Fibroblast of lung (primary cell): ENCODE measurements at regions not wholly inside any gene's neighbourhood (a gene's known extent, or its start where the extent isn't known, plus 50 kb on each side); places are given as distances from the start of the nearest gene placed in this dataset.
A peak's percentile ranks its signal among the peaks of the same experiment; 100 is the strongest.

Experiments
- DNase-seq, 2 donors: peaks; one replicate each; pipeline versions ENCODE4 v3.0.0 to v3.0.0-alpha.2; 2010; ENCODE audit warnings: low read depth in 2 of 2
- H2AFZ ChIP-seq: 2 replicates; pipeline ENCODE4 v1.5.1; 2012; ENCODE audit warnings: low read length, control low read depth, inconsistent platforms
- H3K27ac ChIP-seq: 2 replicates; pipeline ENCODE4 v1.5.1; 2011; ENCODE audit warnings: low read length, control low read depth; ENCODE audit not compliant: insufficient read depth
- H3K27me3 ChIP-seq: 2 replicates; pipeline ENCODE4 v1.5.1; 2011; ENCODE audit warnings: mild to moderate bottlenecking, low read length; ENCODE audit not compliant: control insufficient read depth, insufficient read depth
- H3K36me3 ChIP-seq: 2 replicates; pipeline ENCODE4 v1.5.1; 2011; ENCODE audit warnings: low read length; ENCODE audit not compliant: control insufficient read depth, insufficient read depth
- H3K4me1 ChIP-seq: 2 replicates; pipeline ENCODE4 v1.5.1; 2011; ENCODE audit warnings: low read length; ENCODE audit not compliant: control insufficient read depth, insufficient read depth; ENCODE audit errors: extremely low read depth
- H3K4me2 ChIP-seq: 2 replicates; pipeline ENCODE4 v1.5.1; 2011; ENCODE audit warnings: low read length, control low read depth; ENCODE audit not compliant: insufficient read depth; ENCODE audit errors: extremely low read depth
- H3K4me3 ChIP-seq, 4 experiments: fragments of 200-600 bp in 1 of 4; sonication (generic) in 1 of 4; replicated peaks in 1 of 4; 2 replicates each; pipeline ENCODE4 v1.5.1; 2011 to 2016; ENCODE audit warnings: low read length in 4 of 4, low read depth in 3 of 4, mild to moderate bottlenecking in 3 of 4, control low read depth in 2 of 4, inconsistent platforms in 1 of 4, mixed read lengths in 1 of 4; ENCODE audit not compliant: insufficient read depth in 1 of 4; ENCODE audit errors: control extremely low read depth in 1 of 4
- H3K79me2 ChIP-seq: 2 replicates; pipeline ENCODE4 v1.5.1; 2012; ENCODE audit warnings: mild to moderate bottlenecking, low read length, inconsistent platforms; ENCODE audit not compliant: control insufficient read depth, insufficient read depth
- H3K9ac ChIP-seq: 2 replicates; pipeline ENCODE4 v1.5.1; 2011; ENCODE audit warnings: mild to moderate bottlenecking, low read length, control low read depth; ENCODE audit not compliant: insufficient read depth
- H3K9me3 ChIP-seq: 2 replicates; pipeline ENCODE4 v1.5.1; 2012; ENCODE audit warnings: low read depth, low read length; ENCODE audit not compliant: control insufficient read depth, insufficient read depth
- H4K20me1 ChIP-seq: 2 replicates; pipeline ENCODE4 v1.5.1; 2011; ENCODE audit warnings: low read length; ENCODE audit not compliant: control insufficient read depth, insufficient read depth; ENCODE audit errors: extremely low read depth
- CTCF ChIP-seq, 2 donors: IDR thresholded peaks in 1 of 2; conservative IDR thresholded peaks in 1 of 2; 1 replicate in 1 of 2; 2 replicates in 1 of 2; pipeline ENCODE4 v1.5.1; 2011 to 2012; ENCODE audit warnings: low read length in 2 of 2, control low read depth in 1 of 2, inconsistent platforms in 1 of 2, low read depth in 1 of 2, mild to moderate bottlenecking in 1 of 2
- EZH2 ChIP-seq: IDR thresholded peaks from 2 replicates; pipeline ENCODE4 v1.5.1; 2012; ENCODE audit warnings: low read length, control low read depth, mild to moderate bottlenecking; ENCODE audit errors: missing control alignments

GRCh38 chr5:74113196-74113540, 487.2 kb downstream of the ARHGEF28 start:
- Histone ChIP-seq H2AFZ (no peak overlapping the region), H3K9me3 (no peaks in the 10 kb centered on the region), H3K27ac (no peak overlapping the region), H3K27me3 (no peaks in the 10 kb centered on the region), H4K20me1 (no peaks in the 10 kb centered on the region), H3K4me2 (no peak overlapping the region), H3K79me2 (no peaks in the 10 kb centered on the region), H3K4me3 (no peak overlapping the region), H3K4me1 (no peaks in the 10 kb centered on the region), H3K9ac (no peak overlapping the region), H3K36me3 (no peaks in the 10 kb centered on the region)
- no peak for DNase-seq
- TF ChIP-seq CTCF (conservative IDR thresholded peaks at IDR 0.05 in 1 of 2, IDR thresholded peaks at IDR 0.05 in 1 of 2; ENCODE audit: low read depth in 1 of 2, low read length in 2 of 2) (no peak), EZH2 (no peak)

GRCh38 chr5:74112372-74113195, 486.6 kb downstream of the ARHGEF28 start:
- Histone ChIP-seq H3K36me3 (no peaks in the 10 kb centered on the region), H3K4me1 (no peaks in the 10 kb centered on the region), H4K20me1 (no peaks in the 10 kb centered on the region), H3K4me2 (no peak overlapping the region), H2AFZ (no peak overlapping the region), H3K27me3 (no peaks in the 10 kb centered on the region), H3K4me3 (no peak overlapping the region), H3K9ac (no peak overlapping the region), H3K79me2 (no peaks in the 10 kb centered on the region), H3K9me3 (no peaks in the 10 kb centered on the region), H3K27ac (no peak overlapping the region)
- no peak for DNase-seq
- no peak for TF ChIP-seq CTCF (conservative IDR thresholded peaks at IDR 0.05 in 1 of 2, IDR thresholded peaks at IDR 0.05 in 1 of 2; ENCODE audit: low read depth in 1 of 2, low read length in 2 of 2)
- no peak for TF ChIP-seq EZH2

GRCh38 chr5:74111764-74112163, 485.8 kb downstream of the ARHGEF28 start:
- peak in 1 of 2 donors; percentile 6 for DNase-seq
- H4K20me1 ChIP-seq: no peaks in the 10 kb centered on the region
- TF ChIP-seq EZH2 (no peak), CTCF (conservative IDR thresholded peaks at IDR 0.05 in 1 of 2, IDR thresholded peaks at IDR 0.05 in 1 of 2; ENCODE audit: low read depth in 1 of 2, low read length in 2 of 2) (no peak)

More at GRCh38 chr5:74111764-74112163, 485.8 kb downstream of the ARHGEF28 start:
- Histone ChIP-seq H3K9me3 (no peaks in the 10 kb centered on the region), H3K4me3 (no peak overlapping the region), H3K4me2 (no peak overlapping the region), H3K79me2 (no peaks in the 10 kb centered on the region), H2AFZ (no peak overlapping the region), H3K36me3 (no peaks in the 10 kb centered on the region), H3K27ac (no peak overlapping the region), H3K4me1 (no peaks in the 10 kb centered on the region), H3K9ac (no peak overlapping the region), H3K27me3 (no peaks in the 10 kb centered on the region)
